ENCODE measurements at regions not wholly inside any gene's neighbourhood (a gene's known extent, or its start where the extent isn't known, plus 50 kb on each side); places are given as distances from the start of the nearest gene placed in this dataset.
A peak's percentile ranks its signal among the peaks of the same experiment; 100 is the strongest.

DNA sequence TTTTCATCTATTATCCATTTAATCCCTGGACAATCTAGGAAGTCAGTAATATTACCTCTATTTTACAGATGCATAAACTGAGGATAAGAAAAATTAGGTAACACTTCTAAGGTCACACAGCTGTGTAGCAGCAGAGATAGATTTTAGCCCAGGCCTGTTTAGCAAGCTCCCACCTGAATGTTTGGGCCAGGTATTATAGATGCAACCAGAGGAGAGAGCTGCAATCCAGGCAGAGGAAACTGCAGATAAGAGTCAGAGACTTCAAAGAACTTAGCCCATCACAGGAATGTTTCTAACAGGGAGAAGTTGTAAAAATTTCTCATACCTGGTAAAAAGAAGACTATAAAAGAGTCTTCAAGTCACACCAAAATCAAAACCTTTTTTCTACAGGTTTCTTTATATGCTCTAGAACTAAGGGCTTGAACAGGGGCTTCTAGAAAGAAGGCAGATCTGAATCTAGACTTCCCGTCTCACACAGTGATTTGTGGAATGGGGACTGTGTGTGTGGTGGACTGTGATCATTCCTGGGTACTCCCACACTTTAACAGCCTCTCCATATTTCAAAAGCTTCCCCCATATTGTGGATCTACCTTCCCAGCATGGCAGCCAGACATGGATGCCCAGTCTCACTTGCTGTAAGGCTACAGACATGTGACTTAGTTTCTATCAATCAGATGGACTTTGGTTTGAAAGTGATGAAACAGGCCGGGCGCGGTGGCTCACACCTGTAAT is 128.7 kb downstream of the TLR5 start (continued):
- TF ChIP-seq, protein P1, sequence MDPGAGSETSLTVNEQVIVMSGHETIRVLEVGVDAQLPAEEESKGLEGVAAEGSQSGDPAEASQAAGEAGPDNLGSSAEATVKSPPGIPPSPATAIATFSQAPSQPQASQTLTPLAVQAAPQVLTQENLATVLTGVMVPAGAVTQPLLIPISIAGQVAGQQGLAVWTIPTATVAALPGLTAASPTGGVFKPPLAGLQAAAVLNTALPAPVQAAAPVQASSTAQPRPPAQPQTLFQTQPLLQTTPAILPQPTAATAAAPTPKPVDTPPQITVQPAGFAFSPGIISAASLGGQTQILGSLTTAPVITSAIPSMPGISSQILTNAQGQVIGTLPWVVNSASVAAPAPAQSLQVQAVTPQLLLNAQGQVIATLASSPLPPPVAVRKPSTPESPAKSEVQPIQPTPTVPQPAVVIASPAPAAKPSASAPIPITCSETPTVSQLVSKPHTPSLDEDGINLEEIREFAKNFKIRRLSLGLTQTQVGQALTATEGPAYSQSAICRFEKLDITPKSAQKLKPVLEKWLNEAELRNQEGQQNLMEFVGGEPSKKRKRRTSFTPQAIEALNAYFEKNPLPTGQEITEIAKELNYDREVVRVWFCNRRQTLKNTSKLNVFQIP (CRISPR knock-in tag; IDR thresholded peaks at IDR 0.05; ENCODE audit: borderline replicate concordance, low read depth), result no peak
- no peak for TF ChIP-seq ZNF70 (CRISPR knock-in tag; IDR thresholded peaks at IDR 0.05)
- no peak for TF ChIP-seq ARNTL (CRISPR knock-in tag; IDR thresholded peaks at IDR 0.05; ENCODE audit: borderline replicate concordance, low read depth)
- TF ChIP-seq, protein P2, sequence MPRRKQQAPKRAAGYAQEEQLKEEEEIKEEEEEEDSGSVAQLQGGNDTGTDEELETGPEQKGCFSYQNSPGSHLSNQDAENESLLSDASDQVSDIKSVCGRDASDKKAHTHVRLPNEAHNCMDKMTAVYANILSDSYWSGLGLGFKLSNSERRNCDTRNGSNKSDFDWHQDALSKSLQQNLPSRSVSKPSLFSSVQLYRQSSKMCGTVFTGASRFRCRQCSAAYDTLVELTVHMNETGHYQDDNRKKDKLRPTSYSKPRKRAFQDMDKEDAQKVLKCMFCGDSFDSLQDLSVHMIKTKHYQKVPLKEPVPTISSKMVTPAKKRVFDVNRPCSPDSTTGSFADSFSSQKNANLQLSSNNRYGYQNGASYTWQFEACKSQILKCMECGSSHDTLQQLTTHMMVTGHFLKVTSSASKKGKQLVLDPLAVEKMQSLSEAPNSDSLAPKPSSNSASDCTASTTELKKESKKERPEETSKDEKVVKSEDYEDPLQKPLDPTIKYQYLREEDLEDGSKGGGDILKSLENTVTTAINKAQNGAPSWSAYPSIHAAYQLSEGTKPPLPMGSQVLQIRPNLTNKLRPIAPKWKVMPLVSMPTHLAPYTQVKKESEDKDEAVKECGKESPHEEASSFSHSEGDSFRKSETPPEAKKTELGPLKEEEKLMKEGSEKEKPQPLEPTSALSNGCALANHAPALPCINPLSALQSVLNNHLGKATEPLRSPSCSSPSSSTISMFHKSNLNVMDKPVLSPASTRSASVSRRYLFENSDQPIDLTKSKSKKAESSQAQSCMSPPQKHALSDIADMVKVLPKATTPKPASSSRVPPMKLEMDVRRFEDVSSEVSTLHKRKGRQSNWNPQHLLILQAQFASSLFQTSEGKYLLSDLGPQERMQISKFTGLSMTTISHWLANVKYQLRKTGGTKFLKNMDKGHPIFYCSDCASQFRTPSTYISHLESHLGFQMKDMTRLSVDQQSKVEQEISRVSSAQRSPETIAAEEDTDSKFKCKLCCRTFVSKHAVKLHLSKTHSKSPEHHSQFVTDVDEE (CRISPR knock-in tag; IDR thresholded peaks at IDR 0.05), result no peak

DNA sequence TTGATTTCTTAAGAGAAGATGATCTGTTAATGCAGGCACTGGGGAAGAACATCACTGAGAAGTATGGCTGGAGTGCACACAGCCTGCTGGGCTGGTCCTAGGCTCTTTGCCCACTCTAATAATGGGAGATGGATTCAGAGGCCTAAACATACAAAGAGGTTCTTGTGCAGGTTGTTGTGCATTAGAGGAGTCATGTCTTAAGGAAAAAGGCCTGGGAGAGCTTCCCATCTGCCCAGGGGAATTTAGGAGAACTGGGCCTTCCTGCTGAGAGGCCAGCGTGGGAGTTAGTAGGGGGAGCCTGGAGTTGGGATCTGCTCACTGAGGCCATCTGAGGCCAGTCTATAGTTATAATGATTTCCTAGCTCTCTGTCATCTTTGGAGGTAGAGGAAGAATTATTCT is 126.7 kb downstream of the TLR5 start:
- ATAC-seq, result no peak
- TF ChIP-seq ZFP30 (CRISPR knock-in tag; IDR thresholded peaks at IDR 0.05) (no peak), OSR1 (CRISPR knock-in tag; IDR thresholded peaks at IDR 0.05) (no peak), BACH2 (CRISPR knock-in tag; IDR thresholded peaks at IDR 0.05; ENCODE audit: borderline replicate concordance) (no peak), ISL1 (CRISPR knock-in tag; IDR thresholded peaks at IDR 0.05) (no peak), PPARA (CRISPR knock-in tag; IDR thresholded peaks at IDR 0.05; ENCODE audit: borderline replicate concordance) (no peak), ARNTL (CRISPR knock-in tag; IDR thresholded peaks at IDR 0.05; ENCODE audit: borderline replicate concordance, low read depth) (no peak), CSDC2 (CRISPR knock-in tag; IDR thresholded peaks at IDR 0.05) (no peak), TCF4 (CRISPR knock-in tag; IDR thresholded peaks at IDR 0.05; ENCODE audit: borderline replicate concordance) (no peak), ZNF565 (CRISPR knock-in tag; conservative IDR thresholded peaks at IDR 0.05; ENCODE audit: low read depth) (no peak), GLIS3 (CRISPR knock-in tag; IDR thresholded peaks at IDR 0.05) (no peak), RARB (CRISPR knock-in tag; IDR thresholded peaks at IDR 0.05) (no peak), SNAI2 (CRISPR knock-in tag; IDR thresholded peaks at IDR 0.05) (no peak), ZC3H10 (CRISPR knock-in tag; IDR thresholded peaks at IDR 0.05) (no peak), ZNF70 (CRISPR knock-in tag; IDR thresholded peaks at IDR 0.05) (no peak), ZFP3 (CRISPR knock-in tag; IDR thresholded peaks at IDR 0.05) (no peak), ZNF8 (CRISPR knock-in tag; IDR thresholded peaks at IDR 0.05) (no peak)
- TF ChIP-seq, protein P2 (CRISPR knock-in tag; IDR thresholded peaks at IDR 0.05), result no peak
- TF ChIP-seq, protein P3, sequence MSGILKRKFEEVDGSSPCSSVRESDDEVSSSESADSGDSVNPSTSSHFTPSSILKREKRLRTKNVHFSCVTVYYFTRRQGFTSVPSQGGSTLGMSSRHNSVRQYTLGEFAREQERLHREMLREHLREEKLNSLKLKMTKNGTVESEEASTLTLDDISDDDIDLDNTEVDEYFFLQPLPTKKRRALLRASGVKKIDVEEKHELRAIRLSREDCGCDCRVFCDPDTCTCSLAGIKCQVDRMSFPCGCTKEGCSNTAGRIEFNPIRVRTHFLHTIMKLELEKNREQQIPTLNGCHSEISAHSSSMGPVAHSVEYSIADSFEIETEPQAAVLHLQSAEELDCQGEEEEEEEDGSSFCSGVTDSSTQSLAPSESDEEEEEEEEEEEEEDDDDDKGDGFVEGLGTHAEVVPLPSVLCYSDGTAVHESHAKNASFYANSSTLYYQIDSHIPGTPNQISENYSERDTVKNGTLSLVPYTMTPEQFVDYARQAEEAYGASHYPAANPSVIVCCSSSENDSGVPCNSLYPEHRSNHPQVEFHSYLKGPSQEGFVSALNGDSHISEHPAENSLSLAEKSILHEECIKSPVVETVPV (CRISPR knock-in tag; IDR thresholded peaks at IDR 0.05), result no peak

DNA sequence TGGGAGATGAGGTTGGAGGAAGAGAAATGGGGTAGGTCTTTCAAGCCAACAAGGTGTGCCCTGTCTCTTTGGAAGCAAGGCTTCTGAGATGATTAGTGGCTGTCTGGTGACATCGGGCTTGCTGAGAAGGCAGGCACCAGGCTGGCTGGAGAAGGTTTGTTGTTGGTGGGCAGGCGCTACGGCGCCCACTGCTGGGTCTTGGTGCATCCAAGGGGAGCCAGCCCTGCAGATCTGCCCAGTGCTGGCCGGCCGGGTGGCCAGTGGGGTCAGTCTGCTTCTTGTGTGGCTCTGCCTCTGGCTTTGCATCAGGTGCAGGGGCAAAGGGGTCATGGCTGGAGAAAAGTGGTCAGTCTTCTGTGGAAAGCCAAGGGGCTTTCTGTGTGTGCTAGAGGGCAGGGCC is 126.2 kb downstream of the TLR5 start:
- peak; percentile 44; the same call in 2 of the 3 replicates for ATAC-seq
- TF ChIP-seq, protein P3 (CRISPR knock-in tag; IDR thresholded peaks at IDR 0.05), result no peak
- TF ChIP-seq ZNF565 (CRISPR knock-in tag; conservative IDR thresholded peaks at IDR 0.05; ENCODE audit: low read depth) (no peak), RARB (CRISPR knock-in tag; IDR thresholded peaks at IDR 0.05) (no peak), TCF4 (CRISPR knock-in tag; IDR thresholded peaks at IDR 0.05; ENCODE audit: borderline replicate concordance) (no peak), CSDC2 (CRISPR knock-in tag; IDR thresholded peaks at IDR 0.05) (no peak), PPARA (CRISPR knock-in tag; IDR thresholded peaks at IDR 0.05; ENCODE audit: borderline replicate concordance) (no peak), BACH2 (CRISPR knock-in tag; IDR thresholded peaks at IDR 0.05; ENCODE audit: borderline replicate concordance) (no peak), ZNF8 (CRISPR knock-in tag; IDR thresholded peaks at IDR 0.05) (no peak)
- TF ChIP-seq, protein P2 (CRISPR knock-in tag; IDR thresholded peaks at IDR 0.05), result no peak
- TF ChIP-seq, protein P4, sequence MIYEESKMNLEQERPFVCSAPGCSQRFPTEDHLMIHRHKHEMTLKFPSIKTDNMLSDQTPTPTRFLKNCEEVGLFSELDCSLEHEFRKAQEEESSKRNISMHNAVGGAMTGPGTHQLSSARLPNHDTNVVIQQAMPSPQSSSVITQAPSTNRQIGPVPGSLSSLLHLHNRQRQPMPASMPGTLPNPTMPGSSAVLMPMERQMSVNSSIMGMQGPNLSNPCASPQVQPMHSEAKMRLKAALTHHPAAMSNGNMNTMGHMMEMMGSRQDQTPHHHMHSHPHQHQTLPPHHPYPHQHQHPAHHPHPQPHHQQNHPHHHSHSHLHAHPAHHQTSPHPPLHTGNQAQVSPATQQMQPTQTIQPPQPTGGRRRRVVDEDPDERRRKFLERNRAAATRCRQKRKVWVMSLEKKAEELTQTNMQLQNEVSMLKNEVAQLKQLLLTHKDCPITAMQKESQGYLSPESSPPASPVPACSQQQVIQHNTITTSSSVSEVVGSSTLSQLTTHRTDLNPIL (CRISPR knock-in tag; IDR thresholded peaks at IDR 0.05; ENCODE audit: low read depth), result no peak
